IMR-90 (cell line): ENCODE measurements at regions not wholly inside any gene's neighbourhood (a gene's known extent, or its start where the extent isn't known, plus 50 kb on each side); places are given as distances from the start of the nearest gene placed in this dataset.

Experiments
- ATAC-seq: fragments of 200-7000 bp; cut with Tn5 transposase; 2 replicates; pipeline ENCODE4 v1.9.1; 2020; ENCODE audit warnings: low read depth, mild to moderate bottlenecking, moderate library complexity
- BruUV-seq: library from RNA; stranded (reverse); fragments of 400-500 nt; replicated peaks from 2 replicates; lab custom pipeline; 2021; lab: Mats Ljungman, UMichigan
- CTCF ChIA-PET: fragments of 300-600 bp; formaldehyde crosslinking; extraction: SDS; loops from one replicate; lab custom pipeline; 2021; ENCODE audit warnings: antibody characterized with exemption; lab: Yijun Ruan, JAX
- POLR2A ChIA-PET: fragments of 300-600 bp; sonication (Branson Sonifier 250); formaldehyde crosslinking; loops from one replicate; lab custom pipeline; 2022; ENCODE audit warnings: antibody characterized with exemption; ENCODE audit not compliant: unreplicated experiment; lab: Charles Lee
- DNase-seq: peaks from one replicate; pipeline ENCODE4 v3.0.0; 2013
- H2AFZ ChIP-seq: replicated peaks from 2 replicates; pipeline ENCODE3; 2013; ENCODE audit warnings: low read length, mild to moderate bottlenecking; ENCODE audit not compliant: poor library complexity
- H2AK5ac ChIP-seq: 2 replicates; pipeline ENCODE4 v1.6.1; 2013; ENCODE audit warnings: low read depth, low read length, inconsistent platforms
- H2AK9ac ChIP-seq: replicated peaks from 2 replicates; pipeline ENCODE3; 2013; ENCODE audit warnings: mild to moderate bottlenecking, low read depth, low read length, moderate library complexity; ENCODE audit not compliant: poor library complexity
- H2BK120ac ChIP-seq: 2 replicates; pipeline ENCODE4 v1.6.1; 2013; ENCODE audit warnings: low read depth, low read length, inconsistent platforms
- H2BK15ac ChIP-seq: 3 replicates; pipeline ENCODE4 v1.6.1; 2013; ENCODE audit warnings: low read depth, low read length, inconsistent platforms
- H2BK20ac ChIP-seq: 2 replicates; pipeline ENCODE4 v1.6.1; 2013; ENCODE audit warnings: low read depth, mild to moderate bottlenecking, inconsistent platforms, low read length, moderate library complexity
- H2BK5ac ChIP-seq: 2 replicates; pipeline ENCODE4 v1.6.1; 2013; ENCODE audit warnings: mild to moderate bottlenecking, low read depth, low read length, inconsistent platforms; ENCODE audit not compliant: poor library complexity, severe bottlenecking
- H3K14ac ChIP-seq: replicated peaks from 2 replicates; pipeline ENCODE4 v1.6.1; 2013; ENCODE audit warnings: low read depth, low read length, inconsistent platforms
- H3K18ac ChIP-seq: 2 replicates; pipeline ENCODE4 v1.6.1; 2013; ENCODE audit warnings: low read depth, low read length, control low read depth
- H3K23ac ChIP-seq: 2 replicates; pipeline ENCODE4 v1.6.1; 2013; ENCODE audit warnings: low read depth, low read length, inconsistent platforms
- H3K27ac ChIP-seq: 2 replicates; pipeline ENCODE4 v1.5.1; 2013; ENCODE audit warnings: mild to moderate bottlenecking, control low read depth, low read length; ENCODE audit not compliant: insufficient read depth
- H3K27me3 ChIP-seq: 2 replicates; pipeline ENCODE4 v1.6.1; 2013; ENCODE audit warnings: low read length; ENCODE audit not compliant: control insufficient read depth, insufficient read depth
- H3K36me3 ChIP-seq: 2 replicates; pipeline ENCODE4 v1.6.1; 2013; ENCODE audit warnings: low read length, mixed read lengths; ENCODE audit not compliant: control insufficient read depth, insufficient read depth
- H3K4ac ChIP-seq: 2 replicates; pipeline ENCODE4 v1.6.1; 2013; ENCODE audit warnings: low read depth, low read length, inconsistent platforms
- H3K4me1 ChIP-seq: 2 replicates; pipeline ENCODE4 v1.6.1; 2013; ENCODE audit warnings: low read length, mixed read lengths; ENCODE audit not compliant: control insufficient read depth, insufficient read depth
- H3K4me2 ChIP-seq: 2 replicates; pipeline ENCODE4 v1.6.1; 2013; ENCODE audit warnings: low read depth, mild to moderate bottlenecking, control low read depth, low read length, moderate library complexity
- H3K4me3 ChIP-seq: 2 replicates; pipeline ENCODE4 v1.5.1; 2013; ENCODE audit warnings: low read depth, mild to moderate bottlenecking, control low read depth, low read length, moderate library complexity; ENCODE audit not compliant: insufficient read depth
- H3K56ac ChIP-seq: 2 replicates; pipeline ENCODE4 v1.6.1; 2013; ENCODE audit warnings: low read length, inconsistent platforms; ENCODE audit not compliant: insufficient read depth; ENCODE audit errors: extremely low read depth
- H3K79me1 ChIP-seq, 2 experiments: 2 replicates each; pipeline ENCODE4 v1.6.1; 2013; ENCODE audit warnings: low read length in 2 of 2, inconsistent platforms in 1 of 2, low read depth in 1 of 2
- H3K9ac ChIP-seq: 2 replicates; pipeline ENCODE4 v1.6.1; 2013; ENCODE audit warnings: low read depth, low read length, control low read depth
- H3K9me1 ChIP-seq: 2 replicates; pipeline ENCODE4 v1.6.1; 2013; ENCODE audit warnings: low read length, inconsistent platforms; ENCODE audit not compliant: insufficient read depth
- H3K9me3 ChIP-seq: 2 replicates; pipeline ENCODE4 v1.6.1; 2013; ENCODE audit warnings: low read length; ENCODE audit not compliant: control insufficient read depth, insufficient read depth
- H4K20me1 ChIP-seq: 2 replicates; pipeline ENCODE4 v1.6.1; 2013; ENCODE audit warnings: low read length, inconsistent platforms; ENCODE audit not compliant: insufficient read depth
- H4K5ac ChIP-seq: 2 replicates; pipeline ENCODE4 v1.6.1; 2013; ENCODE audit warnings: mild to moderate bottlenecking, low read depth, low read length, control low read depth
- H4K8ac ChIP-seq, 2 experiments: 2 replicates each; pipeline ENCODE4 v1.6.1; 2013; ENCODE audit warnings: low read depth in 2 of 2, low read length in 2 of 2, control low read depth in 1 of 2, inconsistent platforms in 1 of 2
- H4K91ac ChIP-seq: 2 replicates; pipeline ENCODE4 v1.6.1; 2013; ENCODE audit warnings: low read depth, low read length, inconsistent platforms; ENCODE audit not compliant: insufficient read depth
- ELK1 ChIP-seq: fragments of 150-350 bp; IDR thresholded peaks from 2 replicates; pipeline ENCODE4 v1.6.1; 2016; ENCODE audit warnings: low read depth, mild to moderate bottlenecking, low read length, moderate library complexity, borderline replicate concordance
- RFX5 ChIP-seq: IDR thresholded peaks from 2 replicates; pipeline ENCODE4 v1.8.0; 2012; ENCODE audit warnings: low read depth, mild to moderate bottlenecking, low read length, moderate library complexity
- SMC3 ChIP-seq: fragments of 150-350 bp; IDR thresholded peaks from 2 replicates; pipeline ENCODE4 v1.6.1; 2016; ENCODE audit warnings: low read depth, mild to moderate bottlenecking, antibody characterized with exemption, low read length, moderate library complexity
- WGBS, 2 experiments: methylation state at CpG; one replicate each; pipeline versions ENCODE4 v1.1.5 to v1.1.7; 2013; ENCODE audit warnings: missing lambda C conversion rate in 2 of 2; ENCODE audit not compliant: insufficient read length in 1 of 2; ENCODE audit errors: extremely low coverage in 2 of 2; 5-methylcytosine and 5-hydroxymethylcytosine counted together
- dilution Hi-C: fragments of 300-500 bp; cut with HindIII; formaldehyde crosslinking; loops from one replicate; pipeline ENCODE4 v1.14.3; 2018; ENCODE audit warnings: low sequenced_read_pairs; ENCODE audit not compliant: unreplicated experiment
- in situ Hi-C: fragments of 300-500 bp; cut with MboI; formaldehyde crosslinking; loops from 3 replicates; pipeline ENCODE4 v1.14.3; 2019; ENCODE audit warnings: low sequenced_read_pairs, inconsistent platforms, mixed read lengths
- intact Hi-C: fragments of 100-400 bp; cut with micrococcal nuclease; formaldehyde crosslinking; loops from 2 replicates; pipeline ENCODE4 v1.10.0; 2022

- TF ChIP-seq ELK1 (no peak), SMC3 (no peak)
These were observed 107.1 kb upstream of the HABP2 start (continued) for GRCh38 chr10:113445736-113446135.

- Histone ChIP-seq H3K56ac (no peak overlapping the region), H3K4ac (no peak overlapping the region), H3K27me3 (no peaks in the 10 kb centered on the region; the same call in 1 of the 2 replicates), H3K14ac (no peak overlapping the region), H4K20me1 (no peaks in the 10 kb centered on the region; the same call in 1 of the 2 replicates), H3K4me2 (no peak overlapping the region), H2BK20ac (no peak overlapping the region), H2BK15ac (no peak overlapping the region), H2AFZ (no peak overlapping the region), H2BK5ac (no peak overlapping the region), H3K18ac (no peak overlapping the region), H4K8ac (no peak overlapping the region), H3K4me1 (no peaks in the 10 kb centered on the region), H3K36me3 (no peaks in the 10 kb centered on the region), H3K9ac (no peak overlapping the region), H3K23ac (no peak overlapping the region), H2AK5ac (no peak overlapping the region), H3K27ac (no peak overlapping the region), H4K5ac (no peak overlapping the region), H3K9me3 (no peaks in the 10 kb centered on the region), H4K91ac (no peak overlapping the region), H3K4me3 (no peak overlapping the region), H3K9me1 (no peaks in the 10 kb centered on the region), H3K79me1 (no peaks in the 10 kb centered on the region), H2BK120ac (no peak overlapping the region), H2AK9ac (no peak overlapping the region)
- intact Hi-C loops (no loop called here), dilution Hi-C loops (no loop called here), in situ Hi-C loops (no loop called here)
- TF ChIP-seq RFX5 = no peak
- WGBS, 2 experiments = no CpG with 5 or more reads among the region's 2 CpGs
- no peak for ATAC-seq
- ChIA-PET POLR2A (no interaction called here), CTCF (interaction anchor here (0.6 kb wide), 1 partner anchor 19 kb away, joined by 4 read pairs; no protein-coding TSS in a partner anchor)
- DNase-seq = no peak
- BruUV-seq = no TSS peak
These were observed 106.1 kb upstream of the HABP2 start for GRCh38 chr10:113446739-113447138.
